Activated CD4-positive, alpha-beta T cell treated with anti-CD3 and anti-CD28 coated beads, Interleukin-2, amount 10 ng/mL, durations not matched to agents 24 days and 14 days (primary cell): ENCODE measurements at regions not wholly inside any gene's neighbourhood (a gene's known extent, or its start where the extent isn't known, plus 50 kb on each side); places are given as distances from the start of the nearest gene placed in this dataset.
A peak's percentile ranks its signal among the peaks of the same experiment; 100 is the strongest.

ENCODE experiments used
- DNase-seq: peaks from one replicate; pipeline ENCODE4 v3.0.0; 2022
- H3K27ac Mint-ChIP-seq: one replicate; pipeline ENCODE4 v1.8.0; 2022; ENCODE audit warnings: mild to moderate bottlenecking, mixed read lengths
- H3K27me3 Mint-ChIP-seq: one replicate; pipeline ENCODE4 v1.8.0; 2022; ENCODE audit warnings: mixed read lengths
- H3K36me3 Mint-ChIP-seq: one replicate; pipeline ENCODE4 v1.8.0; 2022; ENCODE audit warnings: low read depth, mild to moderate bottlenecking, mixed read lengths
- H3K4me1 Mint-ChIP-seq: one replicate; pipeline ENCODE4 v1.8.0; 2021; ENCODE audit warnings: mixed read lengths
- H3K4me3 Mint-ChIP-seq: one replicate; pipeline ENCODE4 v1.8.0; 2022; ENCODE audit warnings: mild to moderate bottlenecking, moderate library complexity, mixed read lengths
- H3K9me3 Mint-ChIP-seq: one replicate; pipeline ENCODE4 v1.8.0; 2021; ENCODE audit warnings: mixed read lengths
- intact Hi-C: fragments of 100-400 bp; cut with micrococcal nuclease; formaldehyde crosslinking; loops from one replicate; pipeline ENCODE4 v1.15.1; 2023

GRCh38 chr1:198014355-198014754 lies 97.2 kb downstream of the LHX9 start:
- no peak overlapping the region for H3K4me3 Mint-ChIP-seq
- H3K27me3 Mint-ChIP-seq: peaks cover 8% of the 10 kb centered on the region
- peaks cover 9% of the 10 kb centered on the region for H3K9me3 Mint-ChIP-seq
- no peak for DNase-seq
- no peak overlapping the region for H3K27ac Mint-ChIP-seq
- no peaks in the 10 kb centered on the region for H3K36me3 Mint-ChIP-seq
- intact Hi-C loops: no loop called here
- no peaks in the 10 kb centered on the region for H3K4me1 Mint-ChIP-seq

- intact Hi-C loops: no loop called here
- Mint-ChIP-seq H3K36me3 (no peaks in the 10 kb centered on the region), H3K27me3 (peaks cover 11% of the 10 kb centered on the region), H3K9me3 (peaks cover 6% of the 10 kb centered on the region), H3K27ac (no peak overlapping the region), H3K4me3 (no peak overlapping the region), H3K4me1 (no peaks in the 10 kb centered on the region)
- no peak for DNase-seq
Measured at GRCh38 chr1:198015309-198015708, 98.1 kb downstream of the LHX9 start.

GRCh38 chr1:198018529-198018928 lies 101.4 kb downstream of the LHX9 start:
- H3K4me3 Mint-ChIP-seq: no peak overlapping the region
- H3K4me1 Mint-ChIP-seq: no peaks in the 10 kb centered on the region
- no peaks in the 10 kb centered on the region for H3K9me3 Mint-ChIP-seq
- no peak overlapping the region for H3K27ac Mint-ChIP-seq
- peaks cover 10% of the 10 kb centered on the region for H3K27me3 Mint-ChIP-seq
- no peaks in the 10 kb centered on the region for H3K36me3 Mint-ChIP-seq
- intact Hi-C loops: no loop called here
- no peak for DNase-seq

GRCh38 chr1:198019126-198019525 lies 102.0 kb downstream of the LHX9 start:
- Mint-ChIP-seq H3K4me1 (no peaks in the 10 kb centered on the region), H3K4me3 (no peak overlapping the region)

GRCh38 chr1:198024336-198024735 lies 107.2 kb downstream of the LHX9 start:
- Mint-ChIP-seq H3K36me3 (no peaks in the 10 kb centered on the region), H3K4me1 (no peaks in the 10 kb centered on the region), H3K27ac (no peak overlapping the region), H3K27me3 (peaks cover 12% of the 10 kb centered on the region), H3K4me3 (no peak overlapping the region), H3K9me3 (no peaks in the 10 kb centered on the region)
- intact Hi-C loops: no loop called here
- DNase-seq: no peak

More at GRCh38 chr1:198019126-198019525, 102.0 kb downstream of the LHX9 start:
- peaks cover 7% of the 10 kb centered on the region for H3K27me3 Mint-ChIP-seq
- no peak overlapping the region for H3K27ac Mint-ChIP-seq
- H3K9me3 Mint-ChIP-seq: no peaks in the 10 kb centered on the region
- no peak for DNase-seq
- no peaks in the 10 kb centered on the region for H3K36me3 Mint-ChIP-seq
- intact Hi-C loops: no loop called here

GRCh38 chr1:198024782-198025181 lies 107.6 kb downstream of the LHX9 start:
- Mint-ChIP-seq H3K36me3 (no peaks in the 10 kb centered on the region), H3K27me3 (peaks cover 10% of the 10 kb centered on the region), H3K9me3 (no peaks in the 10 kb centered on the region), H3K27ac (no peak overlapping the region), H3K4me3 (no peak overlapping the region), H3K4me1 (no peaks in the 10 kb centered on the region)
- intact Hi-C loops: no loop called here
- no peak for DNase-seq

- H3K36me3 Mint-ChIP-seq: no peaks in the 10 kb centered on the region
- no peak for DNase-seq
- intact Hi-C loops: no loop called here
- peaks cover 8% of the 10 kb centered on the region for H3K27me3 Mint-ChIP-seq
- H3K4me1 Mint-ChIP-seq: peaks cover 3% of the 10 kb centered on the region
- H3K9me3 Mint-ChIP-seq: no peaks in the 10 kb centered on the region
- H3K4me3 Mint-ChIP-seq: no peak overlapping the region
- no peak overlapping the region for H3K27ac Mint-ChIP-seq
Measured at GRCh38 chr1:198030682-198031081, 113.5 kb downstream of the LHX9 start.

- Mint-ChIP-seq H3K4me1 (peaks cover 3% of the 10 kb centered on the region), H3K9me3 (no peaks in the 10 kb centered on the region), H3K27ac (no peak overlapping the region), H3K27me3 (peaks cover 8% of the 10 kb centered on the region), H3K36me3 (no peaks in the 10 kb centered on the region), H3K4me3 (no peak overlapping the region)
- intact Hi-C loops: no loop called here
- no peak for DNase-seq
Measured at GRCh38 chr1:198031086-198031485, 113.9 kb downstream of the LHX9 start.

- intact Hi-C loops: no loop called here
- DNase-seq: no peak
- Mint-ChIP-seq H3K36me3 (no peaks in the 10 kb centered on the region), H3K4me3 (no peak overlapping the region), H3K27me3 (peaks cover 6% of the 10 kb centered on the region), H3K9me3 (no peaks in the 10 kb centered on the region), H3K27ac (no peak overlapping the region), H3K4me1 (peaks cover 3% of the 10 kb centered on the region)
Measured at GRCh38 chr1:198032668-198033067, 115.5 kb downstream of the LHX9 start.

- Mint-ChIP-seq H3K27ac (no peak overlapping the region), H3K36me3 (no peaks in the 10 kb centered on the region)
Measured at GRCh38 chr1:198040880-198041279, 115.9 kb upstream of the NEK7 start.

GRCh38 chr1:198042168-198042567 lies 114.6 kb upstream of the NEK7 start:
- H3K27me3 Mint-ChIP-seq: no peaks in the 10 kb centered on the region
- no peak overlapping the region for H3K4me3 Mint-ChIP-seq
- no peaks in the 10 kb centered on the region for H3K4me1 Mint-ChIP-seq
- intact Hi-C loops: no loop called here
- H3K36me3 Mint-ChIP-seq: no peaks in the 10 kb centered on the region
- peaks cover 3% of the 10 kb centered on the region for H3K9me3 Mint-ChIP-seq
- H3K27ac Mint-ChIP-seq: no peak overlapping the region
- peak; percentile 48 for DNase-seq

More at GRCh38 chr1:198040880-198041279, 115.9 kb upstream of the NEK7 start:
- H3K27me3 Mint-ChIP-seq: no peaks in the 10 kb centered on the region
- DNase-seq: no peak
- H3K4me3 Mint-ChIP-seq: no peak overlapping the region
- peaks cover 1% of the 10 kb centered on the region for H3K9me3 Mint-ChIP-seq
- H3K4me1 Mint-ChIP-seq: no peaks in the 10 kb centered on the region
- intact Hi-C loops: no loop called here

GRCh38 chr1:198047913-198048312 lies 108.9 kb upstream of the NEK7 start:
- peak; percentile 73 for DNase-seq
- intact Hi-C loops: no loop called here
- Mint-ChIP-seq H3K27ac (no peak overlapping the region), H3K4me1 (peaks cover 13% of the 10 kb centered on the region), H3K4me3 (peak overlapping the region; percentile 1), H3K9me3 (peaks cover 24% of the 10 kb centered on the region), H3K36me3 (no peaks in the 10 kb centered on the region), H3K27me3 (peaks cover under 1% of the 10 kb centered on the region)

- Mint-ChIP-seq H3K4me3 (no peak overlapping the region), H3K27ac (no peak overlapping the region), H3K9me3 (peaks cover 23% of the 10 kb centered on the region), H3K4me1 (peaks cover 4% of the 10 kb centered on the region), H3K36me3 (no peaks in the 10 kb centered on the region), H3K27me3 (peaks cover 3% of the 10 kb centered on the region)
- intact Hi-C loops: no loop called here
- no peak for DNase-seq
Measured at GRCh38 chr1:198054510-198054909, 102.3 kb upstream of the NEK7 start.

GRCh38 chr1:198056255-198056654 lies 100.5 kb upstream of the NEK7 start:
- DNase-seq: peak; percentile 55
- Mint-ChIP-seq H3K4me1 (peaks cover 4% of the 10 kb centered on the region), H3K27me3 (peaks cover 3% of the 10 kb centered on the region), H3K9me3 (peaks cover 17% of the 10 kb centered on the region), H3K27ac (no peak overlapping the region), H3K36me3 (no peaks in the 10 kb centered on the region), H3K4me3 (no peak overlapping the region)
- intact Hi-C loops: no loop called here

GRCh38 chr1:198064181-198064580 lies 92.6 kb upstream of the NEK7 start:
- Mint-ChIP-seq H3K4me3 (no peak overlapping the region), H3K9me3 (no peaks in the 10 kb centered on the region), H3K27ac (no peak overlapping the region), H3K4me1 (no peaks in the 10 kb centered on the region), H3K36me3 (no peaks in the 10 kb centered on the region), H3K27me3 (peaks cover 7% of the 10 kb centered on the region)
- DNase-seq: no peak
- intact Hi-C loops: no loop called here
